ENCODE measurements at regions not wholly inside any gene's neighbourhood (a gene's known extent, or its start where the extent isn't known, plus 50 kb on each side); places are given as distances from the start of the nearest gene placed in this dataset.
"Not testable (repeated sequence)": the region's sequence is repeated elsewhere in the genome, so short reads cannot be mapped to it uniquely, and the experiment has no call there.

GRCh38 chr3:135392151-135392550 lies 573.4 kb upstream of the PPP2R3A start:
- H3K36me3 ChIP-seq (ENCODE audit: control insufficient read depth, insufficient read depth, low read length) = no peaks in the 10 kb centered on the region

GRCh38 chr3:135393159-135393558 lies 572.4 kb upstream of the PPP2R3A start:
- H3K4me3 ChIP-seq (ENCODE audit: low read depth, low read length) = no peak overlapping the region
- no peak overlapping the region for H3K9ac ChIP-seq (ENCODE audit: low read depth, low read length)

More at GRCh38 chr3:135392151-135392550, 573.4 kb upstream of the PPP2R3A start:
- Histone ChIP-seq H3K4me1 (ENCODE audit: control insufficient read depth, insufficient read depth, low read length) (no peaks in the 10 kb centered on the region), H3K9ac (ENCODE audit: low read depth, low read length) (no peak overlapping the region), H3K27me3 (ENCODE audit: control insufficient read depth, insufficient read depth, low read length) (no peaks in the 10 kb centered on the region), H3K9me3 (ENCODE audit: control insufficient read depth, insufficient read depth, low read length) (no peaks in the 10 kb centered on the region), H3K27ac (ENCODE audit: low read depth, low read length) (no peak overlapping the region), H3K4me3 (ENCODE audit: low read depth, low read length) (no peak overlapping the region)

GRCh38 chr3:135393898-135394525 lies 571.5 kb upstream of the PPP2R3A start:
- Histone ChIP-seq H3K9ac (ENCODE audit: low read depth, low read length) (no peak overlapping the region), H3K9me3 (ENCODE audit: control insufficient read depth, insufficient read depth, low read length) (no peaks in the 10 kb centered on the region), H3K4me3 (ENCODE audit: low read depth, low read length) (no peak overlapping the region)

More at GRCh38 chr3:135393159-135393558, 572.4 kb upstream of the PPP2R3A start:
- no peaks in the 10 kb centered on the region for H3K4me1 ChIP-seq (ENCODE audit: control insufficient read depth, insufficient read depth, low read length)
- H3K27ac ChIP-seq (ENCODE audit: low read depth, low read length) = no peak overlapping the region
- no peaks in the 10 kb centered on the region for H3K27me3 ChIP-seq (ENCODE audit: control insufficient read depth, insufficient read depth, low read length)
- no peaks in the 10 kb centered on the region for H3K9me3 ChIP-seq (ENCODE audit: control insufficient read depth, insufficient read depth, low read length)
- H3K36me3 ChIP-seq (ENCODE audit: control insufficient read depth, insufficient read depth, low read length) = no peaks in the 10 kb centered on the region

GRCh38 chr3:135412475-135412874 lies 553.1 kb upstream of the PPP2R3A start:
- Histone ChIP-seq H3K4me3 (ENCODE audit: low read depth, low read length) (no peak overlapping the region), H3K9ac (ENCODE audit: low read depth, low read length) (no peak overlapping the region), H3K9me3 (ENCODE audit: control insufficient read depth, insufficient read depth, low read length) (no peaks in the 10 kb centered on the region), H3K4me1 (ENCODE audit: control insufficient read depth, insufficient read depth, low read length) (no peaks in the 10 kb centered on the region), H3K27me3 (ENCODE audit: control insufficient read depth, insufficient read depth, low read length) (no peaks in the 10 kb centered on the region), H3K36me3 (ENCODE audit: control insufficient read depth, insufficient read depth, low read length) (no peaks in the 10 kb centered on the region), H3K27ac (ENCODE audit: low read depth, low read length) (no peak overlapping the region)

More at GRCh38 chr3:135393898-135394525, 571.5 kb upstream of the PPP2R3A start:
- Histone ChIP-seq H3K4me1 (ENCODE audit: control insufficient read depth, insufficient read depth, low read length) (no peaks in the 10 kb centered on the region), H3K27ac (ENCODE audit: low read depth, low read length) (no peak overlapping the region), H3K36me3 (ENCODE audit: control insufficient read depth, insufficient read depth, low read length) (no peaks in the 10 kb centered on the region), H3K27me3 (ENCODE audit: control insufficient read depth, insufficient read depth, low read length) (no peaks in the 10 kb centered on the region)

- Histone ChIP-seq H3K27ac (ENCODE audit: low read depth, low read length) (no peak overlapping the region), H3K4me1 (ENCODE audit: control insufficient read depth, insufficient read depth, low read length) (no peaks in the 10 kb centered on the region), H3K36me3 (ENCODE audit: control insufficient read depth, insufficient read depth, low read length) (no peaks in the 10 kb centered on the region), H3K27me3 (ENCODE audit: control insufficient read depth, insufficient read depth, low read length) (no peaks in the 10 kb centered on the region), H3K4me3 (ENCODE audit: low read depth, low read length) (no peak overlapping the region), H3K9me3 (ENCODE audit: control insufficient read depth, insufficient read depth, low read length) (no peaks in the 10 kb centered on the region), H3K9ac (ENCODE audit: low read depth, low read length) (no peak overlapping the region)
Observed at GRCh38 chr3:135416182-135416581, 549.3 kb upstream of the PPP2R3A start.

GRCh38 chr3:135419155-135419554 lies 546.4 kb upstream of the PPP2R3A start:
- no peak overlapping the region for H3K4me3 ChIP-seq (ENCODE audit: low read depth, low read length)
- no peaks in the 10 kb centered on the region for H3K9me3 ChIP-seq (ENCODE audit: control insufficient read depth, insufficient read depth, low read length)
- H3K9ac ChIP-seq (ENCODE audit: low read depth, low read length) = no peak overlapping the region
- H3K36me3 ChIP-seq (ENCODE audit: control insufficient read depth, insufficient read depth, low read length) = no peaks in the 10 kb centered on the region
- no peak overlapping the region for H3K27ac ChIP-seq (ENCODE audit: low read depth, low read length)
- H3K4me1 ChIP-seq (ENCODE audit: control insufficient read depth, insufficient read depth, low read length) = no peaks in the 10 kb centered on the region
- H3K27me3 ChIP-seq (ENCODE audit: control insufficient read depth, insufficient read depth, low read length) = no peaks in the 10 kb centered on the region

GRCh38 chr3:135426508-135426907 lies 539.0 kb upstream of the PPP2R3A start:
- no peaks in the 10 kb centered on the region for H3K9me3 ChIP-seq (ENCODE audit: control insufficient read depth, insufficient read depth, low read length)
- H3K9ac ChIP-seq (ENCODE audit: low read depth, low read length) = no peak overlapping the region
- no peak overlapping the region for H3K4me3 ChIP-seq (ENCODE audit: low read depth, low read length)
- H3K4me1 ChIP-seq (ENCODE audit: control insufficient read depth, insufficient read depth, low read length) = no peaks in the 10 kb centered on the region
- no peaks in the 10 kb centered on the region for H3K27me3 ChIP-seq (ENCODE audit: control insufficient read depth, insufficient read depth, low read length)
- H3K27ac ChIP-seq (ENCODE audit: low read depth, low read length) = no peak overlapping the region
- no peaks in the 10 kb centered on the region for H3K36me3 ChIP-seq (ENCODE audit: control insufficient read depth, insufficient read depth, low read length)

- no peaks in the 10 kb centered on the region for H3K9me3 ChIP-seq (ENCODE audit: control insufficient read depth, insufficient read depth, low read length)
- H3K9ac ChIP-seq (ENCODE audit: low read depth, low read length) = no peak overlapping the region
- no peaks in the 10 kb centered on the region for H3K27me3 ChIP-seq (ENCODE audit: control insufficient read depth, insufficient read depth, low read length)
- no peak overlapping the region for H3K27ac ChIP-seq (ENCODE audit: low read depth, low read length)
- no peaks in the 10 kb centered on the region for H3K36me3 ChIP-seq (ENCODE audit: control insufficient read depth, insufficient read depth, low read length)
- H3K4me3 ChIP-seq (ENCODE audit: low read depth, low read length) = no peak overlapping the region
- H3K4me1 ChIP-seq (ENCODE audit: control insufficient read depth, insufficient read depth, low read length) = no peaks in the 10 kb centered on the region
Observed at GRCh38 chr3:135432402-135432801, 533.1 kb upstream of the PPP2R3A start.

GRCh38 chr3:135438889-135439597 lies 526.5 kb upstream of the PPP2R3A start:
- not testable (repeated sequence) for H3K36me3 ChIP-seq (ENCODE audit: control insufficient read depth, insufficient read depth, low read length); H3K4me1 ChIP-seq (ENCODE audit: control insufficient read depth, insufficient read depth, low read length); H3K27me3 ChIP-seq (ENCODE audit: control insufficient read depth, insufficient read depth, low read length); H3K9me3 ChIP-seq (ENCODE audit: control insufficient read depth, insufficient read depth, low read length); H3K27ac ChIP-seq (ENCODE audit: low read depth, low read length)
- Histone ChIP-seq H3K4me3 (ENCODE audit: low read depth, low read length) (peak overlapping the region; percentile 59), H3K9ac (ENCODE audit: low read depth, low read length) (peak overlapping the region; percentile 30; the same call in 1 of the 2 replicates)

GRCh38 chr3:135439632-135440031 lies 525.9 kb upstream of the PPP2R3A start:
- not testable (repeated sequence) for H3K9me3 ChIP-seq (ENCODE audit: control insufficient read depth, insufficient read depth, low read length); H3K36me3 ChIP-seq (ENCODE audit: control insufficient read depth, insufficient read depth, low read length); H3K27ac ChIP-seq (ENCODE audit: low read depth, low read length); H3K4me1 ChIP-seq (ENCODE audit: control insufficient read depth, insufficient read depth, low read length); H3K27me3 ChIP-seq (ENCODE audit: control insufficient read depth, insufficient read depth, low read length)
- peak overlapping the region; percentile 59 for H3K4me3 ChIP-seq (ENCODE audit: low read depth, low read length)
- peak overlapping the region; percentile 30; the same call in 1 of the 2 replicates for H3K9ac ChIP-seq (ENCODE audit: low read depth, low read length)

- Histone ChIP-seq H3K27me3 (ENCODE audit: control insufficient read depth, insufficient read depth, low read length) (no peaks in the 10 kb centered on the region), H3K9me3 (ENCODE audit: control insufficient read depth, insufficient read depth, low read length) (no peaks in the 10 kb centered on the region), H3K4me3 (ENCODE audit: low read depth, low read length) (no peak overlapping the region), H3K9ac (ENCODE audit: low read depth, low read length) (no peak overlapping the region), H3K27ac (ENCODE audit: low read depth, low read length) (no peak overlapping the region), H3K36me3 (ENCODE audit: control insufficient read depth, insufficient read depth, low read length) (no peaks in the 10 kb centered on the region), H3K4me1 (ENCODE audit: control insufficient read depth, insufficient read depth, low read length) (no peaks in the 10 kb centered on the region)
Observed at GRCh38 chr3:135440233-135440632, 525.3 kb upstream of the PPP2R3A start.
